Cardiac muscle cell (in vitro differentiated cells and primary cell): ENCODE measurements at regions not wholly inside any gene's neighbourhood (a gene's known extent, or its start where the extent isn't known, plus 50 kb on each side); places are given as distances from the start of the nearest gene placed in this dataset.

Source experiments
- DNase-seq, 2 donors: peaks; one replicate each; pipeline versions ENCODE4 v3.0.0 to v3.0.0-alpha.2; 2010 to 2017; ENCODE audit warnings: low read depth in 1 of 2, low spot score in 1 of 2
- H3K27ac ChIP-seq: fragments of 200-600 bp; sonication (generic); 2 replicates; pipeline ENCODE4 v1.5.1; 2016
- H3K27me3 ChIP-seq: fragments of 200-600 bp; sonication (generic); 2 replicates; pipeline ENCODE4 v1.6.0; 2016; ENCODE audit warnings: control low read depth
- H3K36me3 ChIP-seq: fragments of 200-600 bp; sonication (generic); 2 replicates; pipeline ENCODE4 v1.5.1; 2016; ENCODE audit warnings: control low read depth
- H3K4me1 ChIP-seq: fragments of 200-600 bp; sonication (generic); 2 replicates; pipeline ENCODE4 v1.8.1; 2017; ENCODE audit warnings: low read depth, mild to moderate bottlenecking, mixed run types
- H3K4me3 ChIP-seq: fragments of 200-600 bp; sonication (generic); 2 replicates; pipeline ENCODE4 v1.5.1; 2016; ENCODE audit warnings: mild to moderate bottlenecking
- H3K9me3 ChIP-seq: fragments of 200-600 bp; sonication (generic); 2 replicates; pipeline ENCODE4 v1.5.1; 2017; ENCODE audit warnings: low read depth, mild to moderate bottlenecking, control low read depth
- CTCF ChIP-seq: IDR thresholded peaks from 2 replicates; pipeline ENCODE4 v1.5.1; 2012; ENCODE audit warnings: low read depth, mild to moderate bottlenecking, low read length

GRCh38 chr3:72666447-72666755, 181.8 kb downstream of the SHQ1 start:
- Histone ChIP-seq H3K4me1 (no peaks in the 10 kb centered on the region), H3K27ac (no peak overlapping the region), H3K36me3 (no peaks in the 10 kb centered on the region), H3K9me3 (no peaks in the 10 kb centered on the region), H3K27me3 (no peaks in the 10 kb centered on the region), H3K4me3 (no peak overlapping the region)
- TF ChIP-seq CTCF, result no peak
- DNase-seq, result no peak

- H3K36me3 ChIP-seq, result no peaks in the 10 kb centered on the region
- no peak overlapping the region for H3K4me3 ChIP-seq
- peak; percentile 62 for TF ChIP-seq CTCF
- H3K27ac ChIP-seq, result no peak overlapping the region
- no peaks in the 10 kb centered on the region for H3K9me3 ChIP-seq
- H3K27me3 ChIP-seq, result no peaks in the 10 kb centered on the region
- DNase-seq, result peak; percentile 49 to 52
- H3K4me1 ChIP-seq, result no peaks in the 10 kb centered on the region
These were observed 182.4 kb downstream of the SHQ1 start for GRCh38 chr3:72665701-72666446.

- no peaks in the 10 kb centered on the region for H3K4me1 ChIP-seq
- no peak overlapping the region for H3K4me3 ChIP-seq
- TF ChIP-seq CTCF, result no peak
- H3K9me3 ChIP-seq, result no peaks in the 10 kb centered on the region
- no peaks in the 10 kb centered on the region for H3K27me3 ChIP-seq
- H3K27ac ChIP-seq, result no peak overlapping the region
- DNase-seq, result no peak
- H3K36me3 ChIP-seq, result no peaks in the 10 kb centered on the region
These were observed 183.1 kb downstream of the SHQ1 start for GRCh38 chr3:72665103-72665502.

GRCh38 chr3:72664184-72664975, 183.9 kb downstream of the SHQ1 start:
- Histone ChIP-seq H3K9me3 (no peaks in the 10 kb centered on the region), H3K27ac (no peak overlapping the region), H3K4me1 (no peaks in the 10 kb centered on the region), H3K27me3 (no peaks in the 10 kb centered on the region), H3K36me3 (no peaks in the 10 kb centered on the region), H3K4me3 (no peak overlapping the region)
- TF ChIP-seq CTCF, result no peak
- peak in 1 of 2 donors; percentile 40 for DNase-seq

GRCh38 chr3:72663429-72663828, 184.8 kb downstream of the SHQ1 start:
- Histone ChIP-seq H3K36me3 (no peaks in the 10 kb centered on the region), H3K27ac (no peak overlapping the region), H3K9me3 (no peaks in the 10 kb centered on the region), H3K4me1 (no peaks in the 10 kb centered on the region), H3K27me3 (no peaks in the 10 kb centered on the region), H3K4me3 (no peak overlapping the region)
- peak in 1 of 2 donors; percentile 25 for DNase-seq
- TF ChIP-seq CTCF, result no peak
